Neuronal stem cell (in vitro differentiated cells): ENCODE measurements at regions not wholly inside any gene's neighbourhood (a gene's known extent, or its start where the extent isn't known, plus 50 kb on each side); places are given as distances from the start of the nearest gene placed in this dataset.
"Not testable (repeated sequence)": the region's sequence is repeated elsewhere in the genome, so short reads cannot be mapped to it uniquely, and the experiment has no call there.

Experiments
- DNase-seq: peaks from one replicate; pipeline ENCODE4 v3.0.0-alpha.2; 2013; ENCODE audit warnings: low spot score
- H2AFZ ChIP-seq: one replicate; pipeline ENCODE4 v1.6.1; 2013; ENCODE audit warnings: mild to moderate bottlenecking, low read length, inconsistent platforms
- H2AK5ac ChIP-seq: 2 replicates; pipeline ENCODE4 v1.6.1; 2013; ENCODE audit warnings: low read depth, mild to moderate bottlenecking, inconsistent platforms, low read length, moderate library complexity, mixed read lengths
- H2BK120ac ChIP-seq: 2 replicates; pipeline ENCODE4 v1.6.1; 2013; ENCODE audit warnings: low read depth, mild to moderate bottlenecking, inconsistent platforms, low read length, moderate library complexity, mixed read lengths
- H2BK12ac ChIP-seq: one replicate; pipeline ENCODE4 v1.6.1; 2013; ENCODE audit warnings: low read length, inconsistent platforms
- H2BK15ac ChIP-seq: 2 replicates; pipeline ENCODE4 v1.6.1; 2013; ENCODE audit warnings: mild to moderate bottlenecking, low read length, inconsistent platforms, mixed read lengths
- H2BK5ac ChIP-seq: one replicate; pipeline ENCODE4 v1.6.1; 2013; ENCODE audit warnings: inconsistent platforms, mild to moderate bottlenecking, low read length, moderate library complexity
- H3K14ac ChIP-seq: one replicate; pipeline ENCODE4 v1.6.1; 2013; ENCODE audit warnings: low read length, inconsistent platforms
- H3K18ac ChIP-seq: 2 replicates; pipeline ENCODE4 v1.6.1; 2013; ENCODE audit warnings: low read length, inconsistent platforms
- H3K23ac ChIP-seq: 2 replicates; pipeline ENCODE4 v1.6.1; 2013; ENCODE audit warnings: low read depth, mild to moderate bottlenecking, mixed read lengths, low read length, inconsistent platforms; ENCODE audit not compliant: poor library complexity
- H3K27ac ChIP-seq: replicated peaks from 3 replicates; pipeline ENCODE4 v1.5.1; 2013; ENCODE audit warnings: low read length, inconsistent platforms
- H3K27me3 ChIP-seq, 3 experiments: 2 replicates each; pipeline ENCODE4 v1.6.1; 2013; ENCODE audit warnings: low read length in 3 of 3, mild to moderate bottlenecking in 2 of 3, inconsistent platforms in 1 of 3, low read depth in 1 of 3, mixed read lengths in 1 of 3, moderate library complexity in 1 of 3; ENCODE audit not compliant: control insufficient read depth in 3 of 3, insufficient read depth in 3 of 3
- H3K36me3 ChIP-seq, 2 donors: replicated peaks in 1 of 2; 2 replicates each; pipeline ENCODE4 v1.6.1; 2013; ENCODE audit warnings: low read length in 2 of 2; ENCODE audit not compliant: control insufficient read depth in 2 of 2, insufficient read depth in 2 of 2
- H3K4ac ChIP-seq: 2 replicates; pipeline ENCODE4 v1.6.1; 2013; ENCODE audit warnings: inconsistent platforms, mild to moderate bottlenecking, low read length, moderate library complexity
- H3K4me1 ChIP-seq, 2 donors: 1 replicate in 1 of 2; 2 replicates in 1 of 2; pipeline ENCODE4 v1.6.1; 2013; ENCODE audit warnings: low read length in 2 of 2, low read depth in 1 of 2; ENCODE audit not compliant: control insufficient read depth in 2 of 2, insufficient read depth in 1 of 2
- H3K4me2 ChIP-seq: one replicate; pipeline ENCODE4 v1.6.1; 2013; ENCODE audit warnings: mild to moderate bottlenecking, low read length, inconsistent platforms; ENCODE audit not compliant: insufficient read depth, poor library complexity, severe bottlenecking
- H3K4me3 ChIP-seq, 2 donors: 2 replicates each; pipeline ENCODE4 v1.5.1; 2013; ENCODE audit warnings: low read length in 2 of 2, mild to moderate bottlenecking in 2 of 2, inconsistent platforms in 1 of 2, moderate library complexity in 1 of 2
- H3K79me1 ChIP-seq: one replicate; pipeline ENCODE4 v1.6.1; 2013; ENCODE audit warnings: low read depth, mild to moderate bottlenecking, inconsistent platforms, low read length, moderate library complexity
- H3K9ac ChIP-seq: one replicate; pipeline ENCODE4 v1.6.1; 2013; ENCODE audit warnings: mild to moderate bottlenecking, low read depth, low read length, inconsistent platforms; ENCODE audit not compliant: poor library complexity
- H3K9me3 ChIP-seq, 2 donors: replicated peaks in 1 of 2; 2 replicates each; pipeline versions ENCODE3 to v1.6.1; 2013; ENCODE audit warnings: low read length in 2 of 2, mild to moderate bottlenecking in 2 of 2, inconsistent platforms in 1 of 2, low read depth in 1 of 2, mixed read lengths in 1 of 2, moderate library complexity in 1 of 2; ENCODE audit not compliant: control insufficient read depth in 2 of 2, insufficient read depth in 1 of 2
- H4K8ac ChIP-seq: one replicate; pipeline ENCODE4 v1.6.1; 2013; ENCODE audit warnings: low read depth, mild to moderate bottlenecking, inconsistent platforms, low read length, moderate library complexity
- H4K91ac ChIP-seq: one replicate; pipeline ENCODE4 v1.6.1; 2013; ENCODE audit warnings: low read length, low read depth, mild to moderate bottlenecking, inconsistent platforms; ENCODE audit not compliant: poor library complexity
- WGBS, 2 donors: extraction: QIAGEN DNeasy Blood & Tissue Kit; methylation state at CpG; one replicate each; pipeline ENCODE4 v1.1.7; 2013; ENCODE audit warnings: missing lambda C conversion rate in 2 of 2, mixed read lengths in 1 of 2; ENCODE audit not compliant: insufficient read length in 2 of 2, insufficient replicate concordance in 1 of 2; ENCODE audit errors: extremely low coverage in 2 of 2; 5-methylcytosine and 5-hydroxymethylcytosine counted together

GRCh38 chr2:187627153-187627552 lies 72.9 kb upstream of the TFPI start:
- no peak for DNase-seq
- Histone ChIP-seq H2AK5ac (no peak overlapping the region), H3K9ac (no peak overlapping the region), H2BK15ac (no peak overlapping the region), H3K23ac (no peak overlapping the region), H3K4ac (no peak overlapping the region), H2BK12ac (no peak overlapping the region), H3K79me1 (no peaks in the 10 kb centered on the region), H3K18ac (no peak overlapping the region), H3K4me1 (no peaks in the 10 kb centered on the region), H2AFZ (peak overlapping the region; percentile 37), H3K27ac (no peak overlapping the region), H3K36me3 (no peaks in the 10 kb centered on the region), H3K4me3 (no peak overlapping the region), H4K8ac (no peak overlapping the region), H3K27me3 (no peaks in the 10 kb centered on the region), H3K4me2 (no peak overlapping the region), H3K14ac (no peak overlapping the region), H3K9me3 (no peaks in the 10 kb centered on the region), H2BK5ac (no peak overlapping the region), H2BK120ac (no peak overlapping the region), H4K91ac (no peak overlapping the region)
- no CpG with 5 or more reads among the region's 3 CpGs for WGBS, 2 donors

DNA sequence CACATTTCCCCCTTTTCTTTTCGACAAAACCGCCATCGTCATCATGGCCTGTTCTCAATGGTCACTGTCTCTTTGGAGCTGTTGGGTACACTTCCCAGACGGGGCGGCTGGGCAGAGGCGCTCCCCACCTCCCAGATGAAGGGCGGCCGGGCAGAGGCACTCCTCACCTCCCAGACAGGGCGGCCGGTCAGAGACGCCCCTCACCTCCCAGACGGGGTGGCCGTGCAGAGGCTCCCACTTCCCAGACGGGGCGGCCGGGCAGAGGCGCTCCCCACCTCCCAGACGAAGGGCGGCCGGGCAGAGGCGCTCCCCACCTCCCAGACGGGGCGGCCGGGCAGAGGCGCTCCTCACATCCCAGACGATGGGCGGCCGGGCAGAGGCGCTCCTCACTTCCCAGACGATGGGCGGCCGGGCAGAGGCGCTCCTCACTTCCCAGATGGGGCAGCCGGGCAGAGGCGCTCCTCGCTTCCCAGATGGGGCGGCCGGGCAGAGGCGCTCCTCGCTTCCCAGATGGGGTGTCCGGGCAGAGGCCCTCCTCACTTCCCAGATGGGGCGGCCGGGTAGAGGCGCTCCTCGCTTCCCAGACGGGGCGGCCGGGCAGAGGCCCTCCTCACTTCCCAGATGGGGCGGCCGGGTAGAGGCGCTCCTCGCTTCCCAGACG lies 82.6 kb upstream of the TFPI start:
- not testable (repeated sequence) for H3K4me3 ChIP-seq, H2AFZ ChIP-seq, H2AK5ac ChIP-seq, H3K23ac ChIP-seq, H4K91ac ChIP-seq, H3K36me3 ChIP-seq, H3K4me1 ChIP-seq, H3K18ac ChIP-seq, H3K4me2 ChIP-seq, H3K27me3 ChIP-seq, H2BK15ac ChIP-seq, H2BK5ac ChIP-seq, H2BK12ac ChIP-seq, H3K4ac ChIP-seq, H2BK120ac ChIP-seq, H3K9me3 ChIP-seq, DNase-seq, H4K8ac ChIP-seq, H3K9ac ChIP-seq, H3K79me1 ChIP-seq, H3K14ac ChIP-seq, H3K27ac ChIP-seq
- no CpG with 5 or more reads among the region's 53 CpGs for WGBS, 2 donors

GRCh38 chr2:187637392-187637740 lies 83.1 kb upstream of the TFPI start:
- not testable (repeated sequence) for H2AFZ ChIP-seq, H3K9ac ChIP-seq, H4K91ac ChIP-seq, H2BK12ac ChIP-seq, H3K23ac ChIP-seq, H2BK5ac ChIP-seq, H3K27me3 ChIP-seq, H3K4me1 ChIP-seq, H3K14ac ChIP-seq, H4K8ac ChIP-seq, H2AK5ac ChIP-seq, H2BK120ac ChIP-seq, H3K4me3 ChIP-seq, H3K4me2 ChIP-seq, H3K18ac ChIP-seq, H3K36me3 ChIP-seq, H3K4ac ChIP-seq, H3K9me3 ChIP-seq, H3K79me1 ChIP-seq, DNase-seq, H3K27ac ChIP-seq, H2BK15ac ChIP-seq
- no CpG with 5 or more reads among the region's 19 CpGs for WGBS, 2 donors

DNA sequence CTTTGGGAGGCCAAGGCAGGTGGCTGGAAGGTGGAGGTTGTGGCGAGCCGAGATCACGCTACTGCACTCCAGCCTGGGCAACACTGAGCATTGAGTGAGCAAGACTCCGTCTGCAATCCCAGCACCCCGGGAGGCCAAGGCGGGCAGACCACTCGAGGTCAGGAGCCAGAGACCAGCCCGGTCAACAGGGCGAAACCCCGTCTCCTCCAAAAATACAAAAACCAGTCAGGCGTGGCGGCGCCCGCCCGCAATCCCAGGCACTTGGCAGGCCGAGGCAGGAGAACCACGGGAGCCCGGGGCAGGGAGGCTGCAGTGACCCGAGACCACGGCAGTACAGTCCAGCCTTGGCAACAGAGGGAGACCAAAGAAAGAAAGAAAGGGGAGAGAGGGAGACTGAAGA lies 83.5 kb upstream of the TFPI start:
- not testable (repeated sequence) for H4K91ac ChIP-seq, H3K27me3 ChIP-seq, H3K18ac ChIP-seq, H2AK5ac ChIP-seq, H3K4me1 ChIP-seq, H2BK120ac ChIP-seq, H3K4ac ChIP-seq, H3K36me3 ChIP-seq, H3K4me2 ChIP-seq, H3K14ac ChIP-seq, H3K79me1 ChIP-seq, H3K9me3 ChIP-seq, H2BK5ac ChIP-seq, H3K9ac ChIP-seq, H2AFZ ChIP-seq, H3K27ac ChIP-seq, H4K8ac ChIP-seq, H2BK12ac ChIP-seq, DNase-seq, H2BK15ac ChIP-seq, H3K23ac ChIP-seq, H3K4me3 ChIP-seq
- no CpG with 5 or more reads among the region's 20 CpGs for WGBS, 2 donors
